Lower leg skin (tissue), 4 donors: ENCODE measurements at regions not wholly inside any gene's neighbourhood (a gene's known extent, or its start where the extent isn't known, plus 50 kb on each side); places are given as distances from the start of the nearest gene placed in this dataset.

Experiments
- DNase-seq, 2 donors: peaks; one replicate each; pipeline ENCODE4 v3.0.0-alpha.2; 2019; ENCODE audit warnings: low spot score in 2 of 2
- H3K4me3 ChIP-seq: fragments of 200-600 bp; sonication (generic); 2 replicates; pipeline ENCODE4 v1.5.1; 2017; ENCODE audit warnings: mild to moderate bottlenecking, low read depth; ENCODE audit not compliant: poor library complexity, severe bottlenecking
- CTCF ChIP-seq, 3 donors: fragments of 450-650 bp; IDR thresholded peaks; one replicate each; pipeline ENCODE4 v1.5.1; 2016; ENCODE audit warnings: antibody characterized with exemption in 3 of 3, mild to moderate bottlenecking in 3 of 3, moderate library complexity in 2 of 3
- POLR2A ChIP-seq, 2 donors: fragments of 450-650 bp; IDR thresholded peaks; one replicate each; pipeline ENCODE4 v1.6.1; 2016 to 2017; ENCODE audit warnings: antibody characterized with exemption in 2 of 2, mild to moderate bottlenecking in 1 of 2, moderate library complexity in 1 of 2
- WGBS, 2 donors: methylation state at CpG; one replicate each; pipeline ENCODE4 v1.1.5; 2018; 5-methylcytosine and 5-hydroxymethylcytosine counted together
- intact Hi-C: fragments of 100-400 bp; cut with DNase I; formaldehyde crosslinking; loops from one replicate; pipeline ENCODE4 v1.15.0; 2023; ENCODE audit warnings: low total_unique reads

GRCh38 chr1:30273456-30273855 is 449.9 kb downstream of the MATN1 start:
- peak in 1 of 2 donors; percentile 70 for DNase-seq
- intact Hi-C loops, result no loop called here
- WGBS, 2 donors, result 60 to 64% methylated on average over 5 of the region's 5 CpGs

GRCh38 chr1:30273021-30273325 is 450.4 kb downstream of the MATN1 start:
- TF ChIP-seq CTCF (IDR thresholded peaks at IDR 0.05), result no peak
- TF ChIP-seq POLR2A (IDR thresholded peaks at IDR 0.05), result no peak
- WGBS, 2 donors, result 83 to 90% methylated on average over 1 of the region's 1 CpG
- peak in 1 of 2 donors; percentile 71 for DNase-seq
- intact Hi-C loops, result no loop called here
- no peak overlapping the region for H3K4me3 ChIP-seq

More at GRCh38 chr1:30273456-30273855, 449.9 kb downstream of the MATN1 start:
- TF ChIP-seq POLR2A (IDR thresholded peaks at IDR 0.05) (no peak), CTCF (IDR thresholded peaks at IDR 0.05) (no peak)
- H3K4me3 ChIP-seq, result no peak overlapping the region

DNA sequence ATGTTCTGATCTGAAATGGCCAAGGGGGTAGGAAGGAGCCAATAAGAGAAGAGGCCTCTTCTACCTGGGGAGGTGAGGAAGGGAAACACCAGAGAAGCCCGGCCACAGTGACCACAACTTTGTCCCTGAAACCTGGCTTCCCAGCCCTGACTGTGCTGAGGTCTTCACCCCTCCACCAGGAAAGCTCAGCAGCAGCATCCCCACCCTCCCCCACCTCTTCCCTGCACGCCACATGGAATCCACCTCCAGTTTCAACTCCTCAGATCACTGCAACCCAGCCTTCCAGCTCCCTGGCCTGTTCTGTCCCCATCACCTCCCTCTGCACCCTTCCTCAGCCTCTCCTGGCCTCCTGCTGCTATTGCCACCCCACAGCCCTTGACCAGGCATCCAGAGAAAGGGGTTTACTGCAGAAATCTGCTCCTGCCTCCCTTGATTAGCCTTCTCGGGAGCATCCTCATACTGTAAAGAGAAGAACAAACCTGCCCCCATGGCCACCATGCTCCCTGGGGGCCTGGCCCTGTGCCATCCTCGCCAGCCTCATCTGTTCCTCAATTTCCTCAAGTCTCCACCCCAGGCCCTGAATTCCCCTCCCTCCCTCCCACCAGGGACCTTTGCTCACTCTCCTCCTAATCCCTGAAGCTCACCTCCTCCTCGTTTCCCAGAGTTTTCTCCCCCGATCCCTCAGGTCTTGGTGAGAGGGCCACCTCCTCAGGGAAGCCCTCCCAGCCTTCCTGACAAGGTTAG is 450.9 kb downstream of the MATN1 start:
- TF ChIP-seq POLR2A (IDR thresholded peaks at IDR 0.05), result no peak
- TF ChIP-seq CTCF (IDR thresholded peaks at IDR 0.05), result no peak
- 64 to 71% methylated on average over 6 of the region's 6 CpGs for WGBS, 2 donors
- peak in 1 of 2 donors; percentile 74 for DNase-seq
- no peak overlapping the region for H3K4me3 ChIP-seq
- intact Hi-C loops, result no loop called here

GRCh38 chr1:30271401-30272276 is 451.7 kb downstream of the MATN1 start:
- 78 to 81% methylated on average over 10 of the region's 10 CpGs for WGBS, 2 donors
- TF ChIP-seq POLR2A (IDR thresholded peaks at IDR 0.05) (no peak), CTCF (IDR thresholded peaks at IDR 0.05) (no peak)
- no peak overlapping the region for H3K4me3 ChIP-seq

GRCh38 chr1:30270461-30270860 is 452.9 kb downstream of the MATN1 start:
- intact Hi-C loops, result no loop called here
- no peak for TF ChIP-seq CTCF (IDR thresholded peaks at IDR 0.05)
- no peak for TF ChIP-seq POLR2A (IDR thresholded peaks at IDR 0.05)
- 83 to 89% methylated on average over 1 of the region's 1 CpG for WGBS, 2 donors
- peak in 1 of 2 donors; percentile 39 for DNase-seq
- H3K4me3 ChIP-seq, result no peak overlapping the region

More at GRCh38 chr1:30271401-30272276, 451.7 kb downstream of the MATN1 start:
- intact Hi-C loops, result no loop called here
- DNase-seq, result peak in 1 of 2 donors; percentile 73
